ENCODE measurements at regions not wholly inside any gene's neighbourhood (a gene's known extent, or its start where the extent isn't known, plus 50 kb on each side); places are given as distances from the start of the nearest gene placed in this dataset.

DNA sequence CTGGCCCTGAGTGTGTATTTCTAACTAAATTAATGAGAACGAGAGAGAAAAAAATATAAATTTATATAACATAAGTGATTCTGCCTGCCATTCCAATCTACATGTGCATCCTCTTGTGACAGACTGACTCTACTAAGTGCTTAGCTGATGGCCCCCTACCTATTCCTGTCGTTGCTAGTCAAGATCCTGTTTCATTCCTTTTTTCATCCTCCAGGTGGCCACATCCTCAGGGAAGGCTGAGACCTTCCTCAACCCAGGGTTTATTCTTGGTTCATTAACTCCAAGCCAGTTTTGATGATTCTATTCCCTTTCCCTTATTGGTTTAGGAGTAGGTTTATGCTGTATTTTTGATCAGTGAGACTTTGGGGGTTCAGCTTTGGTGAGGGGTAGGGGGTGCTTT is 201.3 kb downstream of the C9orf152 start:
- TF ChIP-seq ZNF8 (CRISPR knock-in tag; IDR thresholded peaks at IDR 0.05) (no peak), PATZ1 (CRISPR knock-in tag; IDR thresholded peaks at IDR 0.05; ENCODE audit: borderline replicate concordance) (no peak), ZFP30 (CRISPR knock-in tag; IDR thresholded peaks at IDR 0.05) (no peak)
